IPS-18c (cell line): ENCODE measurements at regions not wholly inside any gene's neighbourhood (a gene's known extent, or its start where the extent isn't known, plus 50 kb on each side); places are given as distances from the start of the nearest gene placed in this dataset.
A peak's percentile ranks its signal among the peaks of the same experiment; 100 is the strongest.

Experiments
- H3K4me3 ChIP-seq: 2 replicates; pipeline ENCODE4 v1.7.0; 2013; ENCODE audit warnings: low read depth, mild to moderate bottlenecking, low read length, moderate library complexity; ENCODE audit not compliant: insufficient read depth
- H3K9me3 ChIP-seq: one replicate; pipeline ENCODE4 v1.6.1; 2013; ENCODE audit warnings: mild to moderate bottlenecking, low read length, moderate library complexity; ENCODE audit not compliant: control insufficient read depth, insufficient read depth

- peaks cover 4% of the 10 kb centered on the region for H3K9me3 ChIP-seq
- H3K4me3 ChIP-seq = no peak overlapping the region
Observed at GRCh38 chr12:127260999-127261398, 1006.0 kb upstream of the TMEM132C start.

- Histone ChIP-seq H3K9me3 (peaks cover 4% of the 10 kb centered on the region), H3K4me3 (no peak overlapping the region)
Observed at GRCh38 chr12:127262615-127263014, 1004.4 kb upstream of the TMEM132C start.

DNA sequence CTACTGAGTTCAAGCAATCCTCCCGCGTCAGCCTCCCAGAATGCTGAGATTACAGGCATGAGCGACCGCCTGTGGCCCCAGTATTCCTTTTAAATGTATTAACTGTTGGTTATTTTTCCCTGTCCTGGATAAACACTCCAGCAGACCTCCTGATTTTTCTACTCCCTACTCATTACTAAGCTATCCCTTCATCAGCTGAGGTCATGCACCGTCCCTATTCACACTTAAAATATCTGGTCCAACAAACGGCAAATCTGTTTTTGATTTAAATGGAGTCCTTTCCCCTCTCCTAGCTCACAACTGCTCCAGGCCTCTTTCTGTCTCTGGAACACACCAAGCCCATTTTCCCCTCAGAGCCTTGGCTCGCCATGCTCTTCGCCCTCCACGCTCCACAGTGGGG lies 1003.3 kb upstream of the TMEM132C start:
- H3K9me3 ChIP-seq = peaks cover 4% of the 10 kb centered on the region

DNA sequence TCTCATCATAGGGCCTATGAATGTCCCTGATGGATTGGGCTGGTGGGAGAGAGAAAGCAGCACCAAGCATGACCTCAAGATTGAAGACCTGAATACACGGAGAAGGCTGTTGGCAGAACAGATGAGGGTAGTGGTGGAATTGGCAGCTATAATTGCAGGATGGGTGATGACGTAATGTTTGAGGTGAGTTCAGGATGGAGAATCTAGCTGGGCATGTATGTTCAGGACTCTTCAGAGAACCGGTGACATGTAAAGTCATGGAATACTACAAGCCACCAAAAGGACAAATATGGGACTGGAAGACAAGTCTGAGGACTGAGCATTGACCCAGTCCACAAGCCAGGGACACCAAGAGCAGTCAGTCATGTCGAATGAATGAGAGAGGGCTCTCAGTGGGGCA lies 999.8 kb upstream of the TMEM132C start:
- Histone ChIP-seq H3K9me3 (no peaks in the 10 kb centered on the region), H3K4me3 (no peak overlapping the region)

More for the DNA sequence above, 1003.3 kb upstream of the TMEM132C start:
- H3K4me3 ChIP-seq = no peak overlapping the region

- Histone ChIP-seq H3K9me3 (no peaks in the 10 kb centered on the region), H3K4me3 (no peak overlapping the region)
Observed at GRCh38 chr12:127268213-127268612, 998.8 kb upstream of the TMEM132C start.

DNA sequence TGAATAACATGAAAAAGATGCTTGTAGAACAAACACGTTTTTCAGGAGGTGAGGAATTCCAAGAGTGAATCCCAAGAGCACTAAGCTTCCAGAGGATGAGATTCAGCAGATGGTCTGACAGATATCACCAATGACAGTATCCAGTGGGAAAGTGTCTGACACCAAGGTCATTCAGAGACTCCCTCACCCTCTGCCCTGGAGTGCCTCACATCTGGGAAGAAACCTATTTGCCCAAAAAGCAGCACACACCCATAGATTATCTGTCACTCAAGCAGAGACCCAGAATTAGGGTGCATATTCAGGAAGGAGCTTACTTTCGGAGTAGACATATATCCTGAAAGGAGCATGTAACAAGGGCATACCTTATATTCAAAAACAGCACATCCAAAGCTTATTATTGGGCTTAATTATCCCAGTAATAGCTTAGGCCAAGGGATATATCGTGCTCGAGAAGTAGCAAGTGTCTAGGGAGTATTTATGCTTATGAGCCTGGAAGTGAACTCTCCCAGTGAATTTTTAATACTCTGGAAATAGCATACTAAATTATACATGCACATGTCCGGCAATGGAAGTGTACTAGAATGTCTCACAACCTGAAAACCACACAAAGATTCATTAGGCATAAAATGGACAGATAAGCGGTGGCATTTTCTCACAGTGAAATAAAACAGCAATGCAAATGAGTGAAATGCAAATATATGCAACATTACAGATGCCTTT lies 998.1 kb upstream of the TMEM132C start:
- no peak overlapping the region for H3K4me3 ChIP-seq
- no peaks in the 10 kb centered on the region for H3K9me3 ChIP-seq

DNA sequence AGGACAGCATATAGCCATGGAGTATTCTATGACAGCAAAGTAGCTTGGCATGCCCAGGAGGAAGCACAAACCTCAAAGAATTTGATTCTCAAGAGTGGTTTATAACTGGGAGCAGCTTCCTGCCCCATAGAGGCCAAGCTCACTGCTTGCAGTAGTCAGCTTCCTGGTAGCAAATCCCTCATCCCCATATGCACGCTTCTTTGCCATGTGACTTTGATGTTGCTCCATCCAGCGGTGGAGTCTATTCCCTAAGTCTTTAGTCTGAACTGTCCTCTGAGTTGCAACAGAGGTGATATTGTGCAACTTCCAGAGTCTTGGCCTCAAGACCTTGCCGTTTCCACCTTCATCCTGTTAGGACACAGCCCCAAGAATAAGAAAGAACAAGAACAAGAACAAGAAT lies 996.8 kb upstream of the TMEM132C start:
- no peak overlapping the region for H3K4me3 ChIP-seq
- H3K9me3 ChIP-seq = no peaks in the 10 kb centered on the region

DNA sequence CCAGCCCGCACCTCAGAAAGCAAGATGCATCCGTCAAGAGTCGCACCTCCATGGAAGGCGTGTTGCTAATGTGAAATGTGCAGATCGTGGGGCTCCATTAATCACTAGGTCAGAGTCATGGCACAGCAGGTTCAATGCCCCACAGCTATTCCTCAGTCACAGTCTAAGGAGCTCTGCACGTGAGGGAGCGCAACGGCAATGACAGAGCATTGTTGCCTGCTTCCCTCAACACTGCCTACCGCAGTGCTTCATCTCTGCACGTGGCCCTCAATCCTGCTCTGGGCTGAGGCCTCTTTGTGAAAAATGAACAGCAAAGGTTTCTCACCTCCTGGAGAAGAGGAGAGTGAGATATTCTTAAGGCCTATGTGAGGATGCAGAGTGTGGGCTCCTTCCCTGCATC lies 995.2 kb upstream of the TMEM132C start:
- no peaks in the 10 kb centered on the region for H3K9me3 ChIP-seq
- H3K4me3 ChIP-seq = no peak overlapping the region

DNA sequence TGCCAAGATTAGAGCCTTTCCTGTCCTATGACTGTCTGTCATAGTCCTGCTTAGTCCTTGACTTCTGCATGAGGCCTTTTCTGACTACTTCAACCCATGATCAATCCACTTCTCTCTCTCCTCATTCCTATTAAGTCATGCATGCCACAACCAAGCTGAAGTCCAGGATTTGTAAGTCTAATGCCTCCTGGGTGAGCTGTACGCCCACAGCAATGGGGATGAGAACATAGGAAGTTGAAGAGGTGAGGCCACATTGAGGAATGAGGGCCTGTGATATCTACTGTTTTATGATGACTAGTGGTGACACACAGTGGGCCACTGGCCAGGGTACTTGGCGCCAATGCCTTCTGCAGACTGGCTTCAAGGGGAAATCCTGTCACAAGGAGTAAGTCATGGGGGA lies 994.1 kb upstream of the TMEM132C start:
- no peaks in the 10 kb centered on the region for H3K9me3 ChIP-seq
- H3K4me3 ChIP-seq = no peak overlapping the region

DNA sequence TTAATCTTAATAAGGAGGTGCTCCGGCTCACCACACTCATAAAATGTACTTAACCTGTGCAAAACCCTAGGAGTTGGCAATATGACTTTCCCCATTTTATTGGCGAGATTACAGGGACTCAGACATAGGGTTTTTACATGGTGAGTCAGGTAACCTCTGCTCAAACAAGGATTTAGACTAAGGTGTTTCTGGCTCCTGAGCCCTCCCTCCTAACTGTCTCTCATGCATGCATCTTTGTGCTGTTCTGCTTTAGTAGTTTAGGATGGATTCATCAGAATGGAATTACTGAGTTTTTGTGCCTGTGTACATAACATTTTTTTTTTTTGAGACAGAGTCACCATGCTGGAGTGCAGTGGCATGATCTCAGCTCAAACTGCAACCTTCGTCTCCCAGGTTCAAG lies 993.3 kb upstream of the TMEM132C start:
- Histone ChIP-seq H3K9me3 (no peaks in the 10 kb centered on the region), H3K4me3 (no peak overlapping the region)

- Histone ChIP-seq H3K9me3 (no peaks in the 10 kb centered on the region), H3K4me3 (no peak overlapping the region)
Observed at GRCh38 chr12:127275416-127275815, 991.6 kb upstream of the TMEM132C start.

GRCh38 chr12:127277882-127278281 lies 989.1 kb upstream of the TMEM132C start:
- H3K9me3 ChIP-seq = no peaks in the 10 kb centered on the region
- H3K4me3 ChIP-seq = no peak overlapping the region

DNA sequence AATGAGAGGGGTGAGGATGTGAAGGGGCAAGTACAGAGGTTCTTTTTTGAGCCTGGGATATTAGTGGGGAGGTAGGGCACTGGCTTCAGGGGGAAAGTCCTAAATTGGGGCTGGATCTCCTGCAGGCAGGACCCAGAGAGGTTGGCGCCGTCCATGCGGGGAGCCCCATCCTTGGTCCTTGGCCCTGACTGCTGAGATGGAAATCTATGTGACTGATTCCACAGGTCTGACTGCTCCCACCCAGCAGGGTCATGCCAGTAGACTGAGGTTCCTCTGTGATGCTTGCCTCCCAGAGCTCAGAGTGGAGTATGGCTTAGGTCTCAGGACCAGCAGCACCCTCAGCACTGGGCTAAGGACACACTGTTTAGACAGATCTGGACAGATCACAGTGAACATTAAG lies 988.6 kb upstream of the TMEM132C start:
- Histone ChIP-seq H3K9me3 (no peaks in the 10 kb centered on the region), H3K4me3 (no peak overlapping the region)

- H3K9me3 ChIP-seq = no peaks in the 10 kb centered on the region
- H3K4me3 ChIP-seq = peak overlapping the region; percentile 34
Observed at GRCh38 chr12:127280393-127281275, 986.3 kb upstream of the TMEM132C start.

GRCh38 chr12:127282786-127283565 lies 984.0 kb upstream of the TMEM132C start:
- no peaks in the 10 kb centered on the region for H3K9me3 ChIP-seq
- H3K4me3 ChIP-seq = no peak overlapping the region

GRCh38 chr12:127284021-127284420 lies 982.9 kb upstream of the TMEM132C start:
- no peak overlapping the region for H3K4me3 ChIP-seq
- H3K9me3 ChIP-seq = no peaks in the 10 kb centered on the region

- Histone ChIP-seq H3K4me3 (no peak overlapping the region), H3K9me3 (no peaks in the 10 kb centered on the region)
Observed at GRCh38 chr12:127284870-127285431, 982.0 kb upstream of the TMEM132C start.
